ENCODE measurements at regions not wholly inside any gene's neighbourhood (a gene's known extent, or its start where the extent isn't known, plus 50 kb on each side); places are given as distances from the start of the nearest gene placed in this dataset.

DNA sequence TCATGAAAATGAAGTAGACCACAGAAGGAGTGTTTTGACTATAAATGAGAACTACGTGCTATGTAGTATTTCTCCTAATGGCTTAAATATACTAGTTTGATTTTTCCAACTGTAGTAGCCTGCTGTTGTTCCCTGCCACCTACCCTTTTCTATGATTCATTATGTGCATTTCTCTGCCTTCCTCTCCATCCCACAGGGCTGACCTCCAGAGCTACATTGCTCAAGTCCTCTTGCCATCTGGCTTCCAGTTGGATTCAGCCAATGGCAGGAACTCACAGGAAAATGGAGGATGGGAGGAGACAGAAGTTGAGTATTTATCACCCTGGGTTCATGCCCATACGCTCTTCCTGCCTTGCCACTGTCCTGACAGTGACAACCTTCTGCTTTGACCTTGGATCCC lies 515.3 kb downstream of the SOX5 start:
- Histone ChIP-seq H3K79me2 (ENCODE audit: control insufficient read depth, insufficient read depth, low read length) (no peaks in the 10 kb centered on the region), H3K4me1 (ENCODE audit: control insufficient read depth, insufficient read depth, low read length) (no peaks in the 10 kb centered on the region), H3K4me3 (no peak overlapping the region), H3K36me3 (ENCODE audit: control insufficient read depth in 2 of 2, insufficient read depth in 2 of 2, low read length in 1 of 2) (no peaks in the 10 kb centered on the region), H4K20me1 (ENCODE audit: control insufficient read depth, insufficient read depth) (no peaks in the 10 kb centered on the region), H3K4me2 (ENCODE audit: control insufficient read depth, insufficient read depth) (no peak overlapping the region), H3K27ac (ENCODE audit: control insufficient read depth, insufficient read depth) (no peak overlapping the region), H3K9ac (ENCODE audit: control insufficient read depth, insufficient read depth, low read length) (no peak overlapping the region), H2AFZ (ENCODE audit: control insufficient read depth, low read depth, low read length) (no peak overlapping the region), H3K27me3 (replicated peaks in 1 of 2; ENCODE audit: control insufficient read depth in 2 of 2, insufficient read depth in 2 of 2, low read length in 1 of 2) (no peaks in the 10 kb centered on the region), H3K9me3 (replicated peaks; ENCODE audit: control insufficient read depth, insufficient read depth, low read length) (no peaks in the 10 kb centered on the region)
- WGBS (ENCODE audit: insufficient coverage, insufficient replicate concordance, low lambda C conversion rate, missing lambda C conversion rate), result 0% methylated on average over 2 of the region's 2 CpGs
- DNase-seq (ENCODE audit: low read depth, low spot score), result no peak
- TF ChIP-seq, protein P1, sequence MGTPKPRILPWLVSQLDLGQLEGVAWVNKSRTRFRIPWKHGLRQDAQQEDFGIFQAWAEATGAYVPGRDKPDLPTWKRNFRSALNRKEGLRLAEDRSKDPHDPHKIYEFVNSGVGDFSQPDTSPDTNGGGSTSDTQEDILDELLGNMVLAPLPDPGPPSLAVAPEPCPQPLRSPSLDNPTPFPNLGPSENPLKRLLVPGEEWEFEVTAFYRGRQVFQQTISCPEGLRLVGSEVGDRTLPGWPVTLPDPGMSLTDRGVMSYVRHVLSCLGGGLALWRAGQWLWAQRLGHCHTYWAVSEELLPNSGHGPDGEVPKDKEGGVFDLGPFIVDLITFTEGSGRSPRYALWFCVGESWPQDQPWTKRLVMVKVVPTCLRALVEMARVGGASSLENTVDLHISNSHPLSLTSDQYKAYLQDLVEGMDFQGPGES (IDR thresholded peaks at IDR 0.05), result no peak
- TF ChIP-seq SMC3 (IDR thresholded peaks at IDR 0.05; ENCODE audit: borderline replicate concordance, low read length), result no peak
- TF ChIP-seq CHD1 (IDR thresholded peaks at IDR 0.05; ENCODE audit: low read depth, low read length), result no peak
- no peak for TF ChIP-seq CHD2 (IDR thresholded peaks at IDR 0.05; ENCODE audit: borderline replicate concordance, low read depth, low read length)
- no peak for TF ChIP-seq SMAD1 (IDR thresholded peaks at IDR 0.05; ENCODE audit: low read depth, partially characterized antibody)
- TF ChIP-seq SMAD5 (IDR thresholded peaks at IDR 0.05; ENCODE audit: low read depth), result no peak
- no peak for TF ChIP-seq LARP7 (IDR thresholded peaks at IDR 0.05)
- no peak for TF ChIP-seq MEF2A (IDR thresholded peaks at IDR 0.05; ENCODE audit: insufficient read depth, low read depth, low read length)
- TF ChIP-seq, protein P2, sequence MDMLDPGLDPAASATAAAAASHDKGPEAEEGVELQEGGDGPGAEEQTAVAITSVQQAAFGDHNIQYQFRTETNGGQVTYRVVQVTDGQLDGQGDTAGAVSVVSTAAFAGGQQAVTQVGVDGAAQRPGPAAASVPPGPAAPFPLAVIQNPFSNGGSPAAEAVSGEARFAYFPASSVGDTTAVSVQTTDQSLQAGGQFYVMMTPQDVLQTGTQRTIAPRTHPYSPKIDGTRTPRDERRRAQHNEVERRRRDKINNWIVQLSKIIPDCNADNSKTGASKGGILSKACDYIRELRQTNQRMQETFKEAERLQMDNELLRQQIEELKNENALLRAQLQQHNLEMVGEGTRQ (IDR thresholded peaks at IDR 0.05; ENCODE audit: borderline replicate concordance, low read depth, low read length), result no peak
- in situ Hi-C loops (cut with MboI) (no loop called here), intact Hi-C loops (cut with micrococcal nuclease; ENCODE audit: unreplicated experiment) (no loop called here)
- SMC1A ChIA-PET (ENCODE audit: uncharacterized antibody, unreplicated experiment), result no interaction called here
- CTCF ChIA-PET, result no interaction called here
- no peak for FAIRE-seq
- RAD21 ChIA-PET (ENCODE audit: unreplicated experiment), result no interaction called here
- POLR2A ChIA-PET, result no interaction called here
- no TSS peak for BruUV-seq (replicated peaks)
- no peak for ATAC-seq
